ENCODE measurements at regions not wholly inside any gene's neighbourhood (a gene's known extent, or its start where the extent isn't known, plus 50 kb on each side); places are given as distances from the start of the nearest gene placed in this dataset.

DNA sequence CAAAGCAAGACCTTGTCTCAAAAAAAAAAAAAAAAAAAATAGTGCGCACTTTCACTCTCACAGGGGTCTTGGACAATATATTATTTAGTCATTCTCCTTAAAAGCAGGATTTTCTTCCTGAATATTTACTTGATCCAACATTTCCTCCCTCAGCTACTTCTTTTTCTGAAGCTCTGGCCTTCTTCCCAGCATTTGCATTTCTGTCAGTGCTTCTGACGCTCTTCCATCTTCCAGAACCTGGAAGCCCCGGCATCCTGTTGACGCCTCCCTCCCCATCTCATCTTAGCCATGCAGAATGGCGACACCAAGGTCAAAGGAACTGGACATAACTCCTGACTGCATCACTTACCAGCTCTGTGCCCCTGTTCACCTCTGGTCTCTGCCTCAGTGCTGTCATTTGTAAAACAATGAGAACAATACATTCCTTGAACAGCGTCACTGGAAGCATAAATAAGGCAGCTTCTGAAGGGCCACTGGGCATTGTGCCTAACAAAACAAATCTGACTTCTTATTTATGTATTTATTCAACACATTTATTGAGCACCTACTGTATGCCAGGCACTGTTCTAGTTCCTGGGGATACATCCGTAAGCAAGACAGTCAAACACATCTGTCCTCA, 90.9 kb upstream of the MDM1 start:
- Histone ChIP-seq H3K27me3 (ENCODE audit: insufficient read depth, low read length) (no peaks in the 10 kb centered on the region), H3K4me2 (ENCODE audit: low read length) (no peak overlapping the region), H3K4me3 (replicated peaks in 1 of 2; ENCODE audit: low read depth in 1 of 2, low read length in 2 of 2) (no peak overlapping the region), H3K4me1 (ENCODE audit: control insufficient read depth in 1 of 2, insufficient read depth in 2 of 2, low read length in 2 of 2) (no peaks in the 10 kb centered on the region), H4K20me1 (ENCODE audit: insufficient read depth) (no peaks in the 10 kb centered on the region), H3K36me3 (ENCODE audit: control insufficient read depth in 1 of 2, insufficient read depth in 2 of 2, low read length in 2 of 2) (no peaks in the 10 kb centered on the region), H2AFZ (ENCODE audit: low read depth, low read length, poor library complexity, severe bottlenecking) (no peak overlapping the region), H3K79me2 (ENCODE audit: insufficient read depth, low read length) (no peaks in the 10 kb centered on the region), H3K9me2 (ENCODE audit: insufficient read depth) (no peaks in the 10 kb centered on the region), H3K9ac (ENCODE audit: low read length) (no peak overlapping the region), H3K27ac (ENCODE audit: low read depth, low read length) (no peak overlapping the region), H3K9me3 (ENCODE audit: control insufficient read depth in 1 of 2, insufficient read depth in 1 of 2, low read depth in 1 of 2, low read length in 2 of 2) (no peaks in the 10 kb centered on the region)
- BruUV-seq (replicated peaks): no TSS peak
- POLR2A ChIA-PET: no interaction called here
- DNase-seq (ENCODE audit: low read depth, low spot score) (no peak), ATAC-seq (no peak)
- CTCF ChIA-PET: interaction anchor here (0.7 kb wide), 1 partner anchor 265 kb away, joined by 3 read pairs; no protein-coding TSS in a partner anchor
- TF ChIP-seq CEBPB (IDR thresholded peaks at IDR 0.05; ENCODE audit: low read depth) (no peak), SP1 (IDR thresholded peaks at IDR 0.05; ENCODE audit: low read depth) (no peak), POLR2AphosphoS5 (IDR thresholded peaks at IDR 0.05; ENCODE audit: low read depth, low read length) (no peak)
- TF ChIP-seq, protein P1, sequence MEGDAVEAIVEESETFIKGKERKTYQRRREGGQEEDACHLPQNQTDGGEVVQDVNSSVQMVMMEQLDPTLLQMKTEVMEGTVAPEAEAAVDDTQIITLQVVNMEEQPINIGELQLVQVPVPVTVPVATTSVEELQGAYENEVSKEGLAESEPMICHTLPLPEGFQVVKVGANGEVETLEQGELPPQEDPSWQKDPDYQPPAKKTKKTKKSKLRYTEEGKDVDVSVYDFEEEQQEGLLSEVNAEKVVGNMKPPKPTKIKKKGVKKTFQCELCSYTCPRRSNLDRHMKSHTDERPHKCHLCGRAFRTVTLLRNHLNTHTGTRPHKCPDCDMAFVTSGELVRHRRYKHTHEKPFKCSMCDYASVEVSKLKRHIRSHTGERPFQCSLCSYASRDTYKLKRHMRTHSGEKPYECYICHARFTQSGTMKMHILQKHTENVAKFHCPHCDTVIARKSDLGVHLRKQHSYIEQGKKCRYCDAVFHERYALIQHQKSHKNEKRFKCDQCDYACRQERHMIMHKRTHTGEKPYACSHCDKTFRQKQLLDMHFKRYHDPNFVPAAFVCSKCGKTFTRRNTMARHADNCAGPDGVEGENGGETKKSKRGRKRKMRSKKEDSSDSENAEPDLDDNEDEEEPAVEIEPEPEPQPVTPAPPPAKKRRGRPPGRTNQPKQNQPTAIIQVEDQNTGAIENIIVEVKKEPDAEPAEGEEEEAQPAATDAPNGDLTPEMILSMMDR (IDR thresholded peaks at IDR 0.05 in 2 of 3, conservative IDR thresholded peaks at IDR 0.05 in 1 of 3; ENCODE audit: borderline replicate concordance in 1 of 3, insufficient read depth in 1 of 3, low read depth in 2 of 3, low read length in 2 of 3): no peak
- RAD21 ChIA-PET (ENCODE audit: low non-redundant PET in 1 of 2, low total read pairs in 2 of 2, uncharacterized antibody in 2 of 2, unreplicated experiment in 2 of 2): no interaction called here
- intact Hi-C loops (cut with micrococcal nuclease): no loop called here

DNA sequence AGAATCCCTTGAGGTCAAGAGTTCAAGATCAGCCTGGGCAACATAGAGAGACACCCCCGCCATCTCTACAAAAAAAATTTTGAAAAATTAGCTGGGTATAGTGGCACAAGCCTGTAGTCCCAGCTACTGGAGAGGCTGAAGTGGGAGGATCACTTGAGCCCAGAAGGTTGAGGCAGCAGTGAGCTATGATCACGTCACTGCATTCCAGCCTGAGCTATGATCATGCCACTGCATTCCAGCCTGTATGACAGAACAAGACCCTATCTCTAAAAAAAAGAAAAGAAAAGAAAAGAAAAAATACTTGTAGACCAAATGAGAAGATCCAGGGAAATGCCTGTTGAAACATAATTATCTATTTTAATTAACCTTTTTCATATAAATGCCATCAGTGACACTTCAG, 93.8 kb upstream of the MDM1 start:
- H4K20me1 ChIP-seq (ENCODE audit: insufficient read depth): no peaks in the 10 kb centered on the region
- ATAC-seq: no peak
- no peak for DNase-seq (ENCODE audit: low read depth, low spot score)
- intact Hi-C loops (cut with micrococcal nuclease): no loop called here
- H3K4me1 ChIP-seq (ENCODE audit: control insufficient read depth in 1 of 2, insufficient read depth in 2 of 2, low read length in 2 of 2): no peaks in the 10 kb centered on the region
- H3K9ac ChIP-seq (ENCODE audit: low read length): no peak overlapping the region
- no TSS peak for BruUV-seq (replicated peaks)
- no peaks in the 10 kb centered on the region for H3K79me2 ChIP-seq (ENCODE audit: insufficient read depth, low read length)
- no peak overlapping the region for H3K27ac ChIP-seq (ENCODE audit: low read depth, low read length)
- no peaks in the 10 kb centered on the region for H3K36me3 ChIP-seq (ENCODE audit: control insufficient read depth in 1 of 2, insufficient read depth in 2 of 2, low read length in 2 of 2)
- no peaks in the 10 kb centered on the region for H3K27me3 ChIP-seq (ENCODE audit: insufficient read depth, low read length)
- H3K4me3 ChIP-seq (replicated peaks in 1 of 2; ENCODE audit: low read depth in 1 of 2, low read length in 2 of 2): no peak overlapping the region
- CTCF ChIA-PET: no interaction called here
- POLR2A ChIA-PET: no interaction called here
- RAD21 ChIA-PET (ENCODE audit: low non-redundant PET in 1 of 2, low total read pairs in 2 of 2, uncharacterized antibody in 2 of 2, unreplicated experiment in 2 of 2): no interaction called here
- H2AFZ ChIP-seq (ENCODE audit: low read depth, low read length, poor library complexity, severe bottlenecking): no peak overlapping the region
- no peaks in the 10 kb centered on the region for H3K9me3 ChIP-seq (ENCODE audit: control insufficient read depth in 1 of 2, insufficient read depth in 1 of 2, low read depth in 1 of 2, low read length in 2 of 2)
- H3K4me2 ChIP-seq (ENCODE audit: low read length): no peak overlapping the region
- no peaks in the 10 kb centered on the region for H3K9me2 ChIP-seq (ENCODE audit: insufficient read depth)
- TF ChIP-seq, protein P2, sequence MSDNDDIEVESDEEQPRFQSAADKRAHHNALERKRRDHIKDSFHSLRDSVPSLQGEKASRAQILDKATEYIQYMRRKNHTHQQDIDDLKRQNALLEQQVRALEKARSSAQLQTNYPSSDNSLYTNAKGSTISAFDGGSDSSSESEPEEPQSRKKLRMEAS (IDR thresholded peaks at IDR 0.05): no peak
- TF ChIP-seq ZFX (IDR thresholded peaks at IDR 0.05) (no peak), SIN3A (IDR thresholded peaks at IDR 0.05; ENCODE audit: low read depth) (no peak), EZH2 (IDR thresholded peaks at IDR 0.05) (no peak), SP1 (IDR thresholded peaks at IDR 0.05; ENCODE audit: low read depth) (no peak), ZNF274 (IDR thresholded peaks at IDR 0.05; ENCODE audit: low read depth, low read length) (no peak), POLR2AphosphoS5 (IDR thresholded peaks at IDR 0.05; ENCODE audit: low read depth, low read length) (no peak), REST (IDR thresholded peaks at IDR 0.05; ENCODE audit: low read depth) (no peak)
- TF ChIP-seq, protein P3, sequence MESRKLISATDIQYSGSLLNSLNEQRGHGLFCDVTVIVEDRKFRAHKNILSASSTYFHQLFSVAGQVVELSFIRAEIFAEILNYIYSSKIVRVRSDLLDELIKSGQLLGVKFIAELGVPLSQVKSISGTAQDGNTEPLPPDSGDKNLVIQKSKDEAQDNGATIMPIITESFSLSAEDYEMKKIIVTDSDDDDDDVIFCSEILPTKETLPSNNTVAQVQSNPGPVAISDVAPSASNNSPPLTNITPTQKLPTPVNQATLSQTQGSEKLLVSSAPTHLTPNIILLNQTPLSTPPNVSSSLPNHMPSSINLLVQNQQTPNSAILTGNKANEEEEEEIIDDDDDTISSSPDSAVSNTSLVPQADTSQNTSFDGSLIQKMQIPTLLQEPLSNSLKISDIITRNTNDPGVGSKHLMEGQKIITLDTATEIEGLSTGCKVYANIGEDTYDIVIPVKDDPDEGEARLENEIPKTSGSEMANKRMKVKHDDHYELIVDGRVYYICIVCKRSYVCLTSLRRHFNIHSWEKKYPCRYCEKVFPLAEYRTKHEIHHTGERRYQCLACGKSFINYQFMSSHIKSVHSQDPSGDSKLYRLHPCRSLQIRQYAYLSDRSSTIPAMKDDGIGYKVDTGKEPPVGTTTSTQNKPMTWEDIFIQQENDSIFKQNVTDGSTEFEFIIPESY (IDR thresholded peaks at IDR 0.05; ENCODE audit: extremely low read depth, insufficient replicate concordance, low read length): no peak
